Pancreas (tissue), 10 donors: ENCODE measurements at regions not wholly inside any gene's neighbourhood (a gene's known extent, or its start where the extent isn't known, plus 50 kb on each side); places are given as distances from the start of the nearest gene placed in this dataset.

Experiments used
- ATAC-seq, 4 donors: fragments of 200-7000 bp; cut with Tn5 transposase; one replicate each; pipeline versions ENCODE4 v1.8.0 to v1.9.1; 2020; ENCODE audit warnings: mild to moderate bottlenecking in 4 of 4, moderate library complexity in 4 of 4
- DNase-seq, 6 donors: peaks; one replicate each; pipeline ENCODE4 v3.0.0-alpha.2; 2020
- FAIRE-seq: peaks from 2 replicates; lab custom pipeline; 2012; peaks lifted over from hg19 to GRCh38; lab: Jason Lieb, UNC
- H3K27ac ChIP-seq, 4 donors: fragments of 200-600 bp; sonication (generic); 1 replicate in 3 of 4; 2 replicates in 1 of 4; pipeline versions ENCODE4 v1.5.0 to v1.8.0; 2020
- H3K27me3 ChIP-seq, 4 donors: fragments of 200-600 bp; one replicate each; pipeline ENCODE4 v1.8.0; 2021
- H3K36me3 ChIP-seq, 3 donors: fragments of 200-600 bp; sonication (generic) in 1 of 3; one replicate each; pipeline versions ENCODE4 v1.5.0 to v1.8.0; 2020 to 2021
- H3K4me1 ChIP-seq, 3 donors: fragments of 200-600 bp; one replicate each; pipeline ENCODE4 v1.8.0; 2021
- H3K4me3 ChIP-seq, 4 donors: fragments of 200-600 bp; sonication (generic) in 2 of 4; one replicate each; pipeline versions ENCODE4 v1.5.0 to v1.8.0; 2020 to 2021
- H3K9me3 ChIP-seq, 4 donors: fragments of 200-600 bp; one replicate each; pipeline ENCODE4 v1.8.0; 2021
- WGBS, 2 donors: extraction: QIAGEN DNeasy Blood & Tissue Kit; methylation state at CpG; one replicate each; pipeline ENCODE4 v1.1.7; 2013; 5-methylcytosine and 5-hydroxymethylcytosine counted together
- intact Hi-C, 3 donors: fragments of 100-400 bp; cut with DNase I; formaldehyde crosslinking; loops; one replicate each; pipeline versions ENCODE4 v1.11.1 to v1.14.2; 2022
- TF ChIP-seq, protein P1 (sequence below), 4 donors: fragments of 200-600 bp; sonication (generic) in 3 of 4; IDR thresholded peaks; one replicate each; pipeline versions ENCODE4 v1.5.0 to v1.8.0; 2021; ENCODE audit warnings: antibody characterized with exemption in 4 of 4
- donor health status: healthy with polysubstance abuse.
- donor health status: DM: no; HTN: no; CAD: no; lungs with moderate emphysema.
- donor health status: DM: no; HTN: no; CAD: no.
- donor health status: control.
- donor health status: control.
- donor health status: Bipolar disorder and iron deficiency.
- donor health status: DM: yes; HTN: yes; CAD: no.
- donor health status: DM: no; HTN: no; CAD: no.
- donor health status: DM: no; HTN: no; CAD: no.
- donor health status: DM: yes; HTN: yes; CAD: no.

DNA sequence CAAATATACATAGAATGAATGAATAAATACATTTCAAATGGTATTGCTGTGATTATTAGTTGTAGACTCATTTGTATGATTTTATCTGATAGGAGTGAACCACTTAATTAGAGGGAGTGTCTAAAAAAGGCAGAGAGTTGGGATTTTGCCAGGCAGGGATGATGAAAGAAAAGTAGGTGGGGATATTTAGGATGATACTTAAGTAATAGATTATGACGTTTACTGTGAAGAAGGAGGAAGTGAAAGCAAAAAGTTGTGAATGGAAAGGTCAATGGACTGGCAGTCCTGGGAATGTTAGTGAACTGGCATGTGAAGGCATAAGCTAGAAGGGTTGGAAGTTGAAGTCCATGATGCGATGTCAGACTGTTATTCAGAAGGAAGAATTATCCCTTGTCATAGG, 917.1 kb downstream of the RAPGEF2 start:
- Histone ChIP-seq H3K27ac (no peak overlapping the region), H3K27me3 (no peaks in the 10 kb centered on the region), H3K4me1 (no peaks in the 10 kb centered on the region), H3K9me3 (no peaks in the 10 kb centered on the region), H3K4me3 (no peak overlapping the region), H3K36me3 (no peaks in the 10 kb centered on the region)
- DNase-seq, result no peak
- FAIRE-seq, result no peak
- WGBS, 2 donors, result 68 to 69% methylated on average over 2 of the region's 2 CpGs
- ATAC-seq, result no peak
- intact Hi-C loops, result no loop called here
- TF ChIP-seq, protein P1, sequence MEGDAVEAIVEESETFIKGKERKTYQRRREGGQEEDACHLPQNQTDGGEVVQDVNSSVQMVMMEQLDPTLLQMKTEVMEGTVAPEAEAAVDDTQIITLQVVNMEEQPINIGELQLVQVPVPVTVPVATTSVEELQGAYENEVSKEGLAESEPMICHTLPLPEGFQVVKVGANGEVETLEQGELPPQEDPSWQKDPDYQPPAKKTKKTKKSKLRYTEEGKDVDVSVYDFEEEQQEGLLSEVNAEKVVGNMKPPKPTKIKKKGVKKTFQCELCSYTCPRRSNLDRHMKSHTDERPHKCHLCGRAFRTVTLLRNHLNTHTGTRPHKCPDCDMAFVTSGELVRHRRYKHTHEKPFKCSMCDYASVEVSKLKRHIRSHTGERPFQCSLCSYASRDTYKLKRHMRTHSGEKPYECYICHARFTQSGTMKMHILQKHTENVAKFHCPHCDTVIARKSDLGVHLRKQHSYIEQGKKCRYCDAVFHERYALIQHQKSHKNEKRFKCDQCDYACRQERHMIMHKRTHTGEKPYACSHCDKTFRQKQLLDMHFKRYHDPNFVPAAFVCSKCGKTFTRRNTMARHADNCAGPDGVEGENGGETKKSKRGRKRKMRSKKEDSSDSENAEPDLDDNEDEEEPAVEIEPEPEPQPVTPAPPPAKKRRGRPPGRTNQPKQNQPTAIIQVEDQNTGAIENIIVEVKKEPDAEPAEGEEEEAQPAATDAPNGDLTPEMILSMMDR (IDR thresholded peaks at IDR 0.05), result no peak

DNA sequence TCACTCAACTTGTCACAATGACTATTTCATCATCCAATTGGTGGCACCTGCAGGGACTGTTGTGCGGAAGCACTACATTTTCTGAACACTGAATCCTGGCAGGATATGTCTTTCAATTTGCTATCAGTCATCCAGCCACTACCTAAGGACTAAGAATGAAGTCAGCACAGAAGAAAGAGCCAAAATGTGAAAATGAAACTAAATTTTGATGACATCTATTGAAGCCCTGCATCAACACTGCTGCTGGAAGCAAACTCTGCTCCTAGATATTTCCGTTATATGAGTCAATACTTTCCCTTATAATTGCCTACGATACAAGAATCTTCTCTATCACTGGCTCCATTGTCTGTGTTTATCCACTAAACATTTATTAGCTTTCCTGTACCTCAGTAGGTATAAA, 917.9 kb downstream of the RAPGEF2 start:
- no peak for DNase-seq
- Histone ChIP-seq H3K27me3 (no peaks in the 10 kb centered on the region), H3K4me1 (no peaks in the 10 kb centered on the region), H3K36me3 (no peaks in the 10 kb centered on the region), H3K9me3 (no peaks in the 10 kb centered on the region), H3K27ac (no peak overlapping the region), H3K4me3 (no peak overlapping the region)
- TF ChIP-seq, protein P1 (IDR thresholded peaks at IDR 0.05), result no peak
- FAIRE-seq, result no peak
- ATAC-seq, result no peak
- intact Hi-C loops, result no loop called here
- 97 to 99% methylated on average over 3 of the region's 3 CpGs for WGBS, 2 donors

- intact Hi-C loops, result no loop called here
- DNase-seq, result no peak
- FAIRE-seq, result no peak
- Histone ChIP-seq H3K36me3 (no peaks in the 10 kb centered on the region), H3K4me1 (no peaks in the 10 kb centered on the region), H3K9me3 (no peaks in the 10 kb centered on the region), H3K27me3 (no peaks in the 10 kb centered on the region), H3K4me3 (no peak overlapping the region), H3K27ac (no peak overlapping the region)
- ATAC-seq, result no peak
- 96 to 97% methylated on average over 1 of the region's 1 CpG for WGBS, 2 donors
- TF ChIP-seq, protein P1 (IDR thresholded peaks at IDR 0.05), result no peak
Measured at GRCh38 chr4:160021870-160022269, 919.0 kb downstream of the RAPGEF2 start.

DNA sequence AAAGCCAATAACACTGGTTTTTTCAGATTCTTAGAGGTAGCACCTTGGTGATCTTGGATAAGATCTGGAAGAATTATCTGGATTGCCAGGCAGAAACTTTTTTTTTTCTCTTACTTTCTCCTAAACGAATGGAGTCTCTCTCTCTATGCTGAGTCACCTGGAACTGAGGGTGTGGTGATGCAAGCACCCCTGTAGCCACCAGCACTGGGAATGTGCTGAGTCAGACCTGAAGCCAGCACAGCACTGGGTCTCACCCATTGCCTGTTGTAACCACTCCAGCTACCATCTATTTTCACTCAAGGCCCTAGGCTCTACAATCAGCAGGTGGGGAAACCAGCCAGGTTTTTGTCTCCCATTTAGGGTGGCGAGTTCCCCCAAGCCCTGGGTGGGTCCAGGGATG, 923.8 kb downstream of the RAPGEF2 start:
- no peak overlapping the region for H3K27ac ChIP-seq
- DNase-seq (peak in 1 of 6 donors; percentile 13), FAIRE-seq (no peak), ATAC-seq (no peak)
- TF ChIP-seq, protein P1 (IDR thresholded peaks at IDR 0.05), result no peak
- H3K36me3 ChIP-seq, result no peaks in the 10 kb centered on the region
- H3K4me1 ChIP-seq, result no peaks in the 10 kb centered on the region
- no peak overlapping the region for H3K4me3 ChIP-seq
- intact Hi-C loops, result no loop called here
- H3K9me3 ChIP-seq, result no peaks in the 10 kb centered on the region
- no peaks in the 10 kb centered on the region for H3K27me3 ChIP-seq
- WGBS, 2 donors, result 66 to 76% methylated on average over 2 of the region's 2 CpGs

DNA sequence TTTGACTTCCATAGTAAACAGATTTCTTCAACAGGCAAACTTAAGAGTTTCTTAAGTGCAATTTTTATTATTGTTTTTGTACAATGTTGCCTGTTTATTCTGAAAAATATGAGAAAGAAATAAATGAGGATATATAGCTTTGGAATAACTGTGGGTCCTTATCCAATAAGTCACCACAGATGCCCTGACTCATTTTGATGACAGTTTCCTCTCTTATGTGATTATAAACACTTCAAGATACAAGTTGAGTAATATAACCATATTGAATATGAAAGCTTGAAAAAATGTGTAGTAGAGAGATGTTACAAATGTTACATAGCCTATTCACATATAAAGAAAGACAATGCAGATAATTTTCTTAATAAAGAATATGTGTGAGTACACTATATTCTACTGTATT, 931.6 kb downstream of the RAPGEF2 start:
- Histone ChIP-seq H3K27ac (no peak overlapping the region), H3K4me1 (no peaks in the 10 kb centered on the region), H3K27me3 (no peaks in the 10 kb centered on the region), H3K9me3 (no peaks in the 10 kb centered on the region), H3K4me3 (no peak overlapping the region), H3K36me3 (no peaks in the 10 kb centered on the region)
- no peak for FAIRE-seq
- intact Hi-C loops, result no loop called here
- ATAC-seq, result no peak
- TF ChIP-seq, protein P1 (IDR thresholded peaks at IDR 0.05), result no peak
- DNase-seq, result no peak
